HL-60 (cell line): ENCODE measurements at regions not wholly inside any gene's neighbourhood (a gene's known extent, or its start where the extent isn't known, plus 50 kb on each side); places are given as distances from the start of the nearest gene placed in this dataset.

Experiments used
- CTCF ChIP-seq: IDR thresholded peaks from one replicate; pipeline ENCODE4 v1.5.1; 2011; ENCODE audit warnings: low read length, control low read depth, inconsistent platforms; ENCODE audit not compliant: insufficient read depth
- GABPA ChIP-seq: IDR thresholded peaks from 2 replicates; pipeline ENCODE4 v1.6.1; 2012; ENCODE audit warnings: low read depth
- POLR2AphosphoS5 ChIP-seq: IDR thresholded peaks from 2 replicates; pipeline ENCODE4 v1.6.1; 2012; ENCODE audit warnings: low read depth
- SPI1 ChIP-seq: IDR thresholded peaks from 2 replicates; pipeline ENCODE4 v1.6.1; 2012; ENCODE audit warnings: low read depth, mild to moderate bottlenecking, borderline replicate concordance

GRCh38 chr16:85258629-85259028 is 146.4 kb upstream of the CIBAR2 start:
- TF ChIP-seq CTCF (no peak), POLR2AphosphoS5 (no peak), SPI1 (no peak), GABPA (no peak)
